ENCODE measurements at regions not wholly inside any gene's neighbourhood (a gene's known extent, or its start where the extent isn't known, plus 50 kb on each side); places are given as distances from the start of the nearest gene placed in this dataset.

DNA sequence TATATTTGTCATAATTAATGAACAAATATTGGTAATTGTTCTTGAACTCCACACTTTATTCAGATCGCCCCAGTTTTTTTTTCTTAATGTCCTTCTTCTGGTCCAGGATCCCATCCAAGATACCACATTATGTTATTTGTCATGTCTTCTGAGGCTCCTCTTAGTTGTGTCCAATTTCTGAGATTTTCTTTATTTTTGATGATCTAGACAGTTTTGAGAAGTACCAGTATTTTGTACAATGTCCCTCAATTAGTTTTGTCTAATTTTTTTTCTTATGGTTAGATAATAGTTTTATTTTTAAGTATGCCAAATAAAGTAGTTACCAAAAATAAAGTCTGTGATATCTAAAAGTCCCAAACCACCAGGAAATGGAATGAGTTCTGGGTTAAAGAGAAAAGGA lies 440.8 kb upstream of the ATP2B1 start:
- no peak overlapping the region for H3K4me3 ChIP-seq
- ChIA-PET SMC1A (ENCODE audit: uncharacterized antibody, unreplicated experiment) (interaction anchor here (1.1 kb wide), 1 partner anchor 33 kb away, joined by 3 read pairs; no protein-coding TSS in a partner anchor), RAD21 (ENCODE audit: unreplicated experiment) (no interaction called here), POLR2A (no interaction called here), CTCF (no interaction called here)
- H3K4me1 ChIP-seq (ENCODE audit: control insufficient read depth, insufficient read depth, low read length), result no peaks in the 10 kb centered on the region
- H3K4me2 ChIP-seq (ENCODE audit: control insufficient read depth, insufficient read depth), result no peak overlapping the region
- intact Hi-C loops (cut with micrococcal nuclease; ENCODE audit: unreplicated experiment), result no loop called here
- no peaks in the 10 kb centered on the region for H3K79me2 ChIP-seq (ENCODE audit: control insufficient read depth, insufficient read depth, low read length)
- no peaks in the 10 kb centered on the region for H4K20me1 ChIP-seq (ENCODE audit: control insufficient read depth, insufficient read depth)
- DNase-seq (ENCODE audit: low read depth, low spot score) (no peak), FAIRE-seq (no peak), ATAC-seq (no peak)
- BruUV-seq (replicated peaks), result no TSS peak
- H2AFZ ChIP-seq (ENCODE audit: control insufficient read depth, low read depth, low read length), result no peak overlapping the region
- H3K27ac ChIP-seq (ENCODE audit: control insufficient read depth, insufficient read depth), result no peak overlapping the region
- TF ChIP-seq EED (IDR thresholded peaks at IDR 0.05; ENCODE audit: low read depth), result no peak
- no peak for TF ChIP-seq EZH2 (IDR thresholded peaks at IDR 0.05; ENCODE audit: borderline replicate concordance, control insufficient read depth, low read depth, low read length)
- no peak for TF ChIP-seq ZNF384 (IDR thresholded peaks at IDR 0.05; ENCODE audit: borderline replicate concordance, low read depth, low read length)
- no peak for TF ChIP-seq ZZZ3 (IDR thresholded peaks at IDR 0.05; ENCODE audit: control insufficient read depth, insufficient read length, low read depth)
- TF ChIP-seq PAX8 (IDR thresholded peaks at IDR 0.05), result no peak
- no peak for TF ChIP-seq HCFC1 (IDR thresholded peaks at IDR 0.05; ENCODE audit: low read length)
- TF ChIP-seq SMC3 (IDR thresholded peaks at IDR 0.05; ENCODE audit: borderline replicate concordance, low read length), result no peak
- H3K9ac ChIP-seq (ENCODE audit: control insufficient read depth, insufficient read depth, low read length), result no peak overlapping the region
- no peaks in the 10 kb centered on the region for H3K36me3 ChIP-seq (ENCODE audit: control insufficient read depth in 2 of 2, insufficient read depth in 2 of 2, low read length in 1 of 2)
- no peaks in the 10 kb centered on the region for H3K9me3 ChIP-seq (replicated peaks; ENCODE audit: control insufficient read depth, insufficient read depth, low read length)
- WGBS (ENCODE audit: insufficient coverage, insufficient replicate concordance, low lambda C conversion rate, missing lambda C conversion rate), result 39% methylated on average over 1 of the region's 1 CpG
- H3K27me3 ChIP-seq (replicated peaks in 1 of 2; ENCODE audit: control insufficient read depth in 2 of 2, insufficient read depth in 2 of 2, low read length in 1 of 2), result no peaks in the 10 kb centered on the region
- in situ Hi-C loops (cut with MboI), result no loop called here

DNA sequence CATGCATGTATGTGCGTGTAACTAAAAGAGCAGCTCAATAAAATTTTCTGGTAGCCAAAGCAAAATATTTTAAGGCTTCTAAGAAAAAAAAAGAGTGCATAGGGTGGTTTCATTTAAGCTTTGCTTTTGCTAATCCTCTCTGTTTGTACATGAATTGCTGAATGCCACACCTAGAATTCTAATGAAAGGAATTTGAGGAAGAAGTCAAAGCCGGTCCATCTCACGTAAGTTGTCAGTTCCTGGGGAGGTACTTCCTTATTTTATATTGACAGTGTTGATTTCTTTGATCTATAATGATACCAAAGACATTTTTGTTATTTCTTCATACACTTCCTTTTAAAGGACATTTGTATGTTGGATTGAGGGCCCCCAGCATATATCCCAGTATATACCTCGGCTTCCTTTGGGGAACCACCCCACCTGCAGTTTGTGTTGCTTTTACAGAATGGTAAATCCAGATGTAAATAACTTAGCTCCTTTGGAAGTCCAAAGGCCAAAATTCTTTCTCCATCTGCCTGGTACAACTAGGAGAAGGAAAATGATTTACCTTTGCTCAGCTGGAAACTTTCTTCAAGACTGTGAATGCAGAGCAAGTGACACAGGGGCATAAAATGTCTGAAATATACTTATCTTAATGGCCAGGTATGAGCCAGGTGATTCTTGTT lies 420.9 kb upstream of the ATP2B1 start:
- CTCF ChIA-PET, result interaction anchor here (1.6 kb wide), 1 partner anchor 586 kb away, joined by 5 read pairs; no protein-coding TSS in a partner anchor
- no peak overlapping the region for H3K4me2 ChIP-seq (ENCODE audit: control insufficient read depth, insufficient read depth)
- in situ Hi-C loops (cut with MboI), result no loop called here
- no peak for TF ChIP-seq SMARCA5 (IDR thresholded peaks at IDR 0.05)
- no peak for TF ChIP-seq ASH2L (IDR thresholded peaks at IDR 0.05; ENCODE audit: borderline replicate concordance, low read depth)
- no peak for TF ChIP-seq CBX5 (IDR thresholded peaks at IDR 0.05; ENCODE audit: low read depth)
- TF ChIP-seq STAT3 (IDR thresholded peaks at IDR 0.05; ENCODE audit: low read depth, low read length), result no peak
- TF ChIP-seq ZZZ3 (IDR thresholded peaks at IDR 0.05; ENCODE audit: control insufficient read depth, insufficient read length, low read depth), result no peak
- TF ChIP-seq KDM1A (IDR thresholded peaks at IDR 0.05; ENCODE audit: borderline replicate concordance), result no peak
- no peak for TF ChIP-seq HCFC1 (IDR thresholded peaks at IDR 0.05; ENCODE audit: low read length)
- TF ChIP-seq IKZF1 (conservative IDR thresholded peaks at IDR 0.05), result no peak
- TF ChIP-seq MYB (IDR thresholded peaks at IDR 0.05; ENCODE audit: borderline replicate concordance, low read depth, low read length), result no peak
- no peak for TF ChIP-seq EP300 (IDR thresholded peaks at IDR 0.05; ENCODE audit: borderline replicate concordance in 1 of 2, control insufficient read depth in 1 of 2, low read depth in 2 of 2, low read length in 2 of 2)
- TF ChIP-seq NR2C1 (IDR thresholded peaks at IDR 0.05), result no peak
- TF ChIP-seq, protein P1, sequence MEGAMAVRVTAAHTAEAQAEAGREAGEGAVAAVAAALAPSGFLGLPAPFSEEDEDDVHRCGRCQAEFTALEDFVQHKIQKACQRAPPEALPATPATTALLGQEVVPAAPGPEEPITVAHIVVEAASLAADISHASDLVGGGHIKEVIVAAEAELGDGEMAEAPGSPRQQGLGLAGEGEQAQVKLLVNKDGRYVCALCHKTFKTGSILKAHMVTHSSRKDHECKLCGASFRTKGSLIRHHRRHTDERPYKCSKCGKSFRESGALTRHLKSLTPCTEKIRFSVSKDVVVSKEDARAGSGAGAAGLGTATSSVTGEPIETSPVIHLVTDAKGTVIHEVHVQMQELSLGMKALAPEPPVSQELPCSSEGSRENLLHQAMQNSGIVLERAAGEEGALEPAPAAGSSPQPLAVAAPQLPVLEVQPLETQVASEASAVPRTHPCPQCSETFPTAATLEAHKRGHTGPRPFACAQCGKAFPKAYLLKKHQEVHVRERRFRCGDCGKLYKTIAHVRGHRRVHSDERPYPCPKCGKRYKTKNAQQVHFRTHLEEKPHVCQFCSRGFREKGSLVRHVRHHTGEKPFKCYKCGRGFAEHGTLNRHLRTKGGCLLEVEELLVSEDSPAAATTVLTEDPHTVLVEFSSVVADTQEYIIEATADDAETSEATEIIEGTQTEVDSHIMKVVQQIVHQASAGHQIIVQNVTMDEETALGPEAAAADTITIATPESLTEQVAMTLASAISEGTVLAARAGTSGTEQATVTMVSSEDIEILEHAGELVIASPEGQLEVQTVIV (IDR thresholded peaks at IDR 0.05; ENCODE audit: borderline replicate concordance, partially characterized antibody), result no peak

More for the DNA sequence above, 420.9 kb upstream of the ATP2B1 start:
- Histone ChIP-seq H3K36me3 (ENCODE audit: control insufficient read depth in 2 of 2, insufficient read depth in 2 of 2, low read length in 1 of 2) (no peaks in the 10 kb centered on the region), H3K27ac (ENCODE audit: control insufficient read depth, insufficient read depth) (no peak overlapping the region), H3K4me3 (no peak overlapping the region), H3K9me3 (replicated peaks; ENCODE audit: control insufficient read depth, insufficient read depth, low read length) (no peaks in the 10 kb centered on the region), H4K20me1 (ENCODE audit: control insufficient read depth, insufficient read depth) (no peaks in the 10 kb centered on the region), H2AFZ (ENCODE audit: control insufficient read depth, low read depth, low read length) (no peak overlapping the region), H3K27me3 (replicated peaks in 1 of 2; ENCODE audit: control insufficient read depth in 2 of 2, insufficient read depth in 2 of 2, low read length in 1 of 2) (no peaks in the 10 kb centered on the region), H3K79me2 (ENCODE audit: control insufficient read depth, insufficient read depth, low read length) (no peaks in the 10 kb centered on the region), H3K4me1 (ENCODE audit: control insufficient read depth, insufficient read depth, low read length) (no peaks in the 10 kb centered on the region), H3K9ac (ENCODE audit: control insufficient read depth, insufficient read depth, low read length) (no peak overlapping the region)
- RAD21 ChIA-PET (ENCODE audit: unreplicated experiment), result no interaction called here
- intact Hi-C loops (cut with micrococcal nuclease; ENCODE audit: unreplicated experiment), result no loop called here
- DNase-seq (ENCODE audit: low read depth, low spot score), result no peak
- POLR2A ChIA-PET, result no interaction called here
- 67% methylated on average over 4 of the region's 4 CpGs for WGBS (ENCODE audit: insufficient coverage, insufficient replicate concordance, low lambda C conversion rate, missing lambda C conversion rate)
- no peak for ATAC-seq
- FAIRE-seq, result no peak
- BruUV-seq (replicated peaks), result no TSS peak
- SMC1A ChIA-PET (ENCODE audit: uncharacterized antibody, unreplicated experiment), result interaction anchor here (0.8 to 1.6 kb wide), 4 partner anchors 19 to 586 kb away, joined by 3 to 7 read pairs (median 4); no protein-coding TSS in a partner anchor

All from GM12878 (cell line).